ENCODE measurements at regions not wholly inside any gene's neighbourhood (a gene's known extent, or its start where the extent isn't known, plus 50 kb on each side); places are given as distances from the start of the nearest gene placed in this dataset.

DNA sequence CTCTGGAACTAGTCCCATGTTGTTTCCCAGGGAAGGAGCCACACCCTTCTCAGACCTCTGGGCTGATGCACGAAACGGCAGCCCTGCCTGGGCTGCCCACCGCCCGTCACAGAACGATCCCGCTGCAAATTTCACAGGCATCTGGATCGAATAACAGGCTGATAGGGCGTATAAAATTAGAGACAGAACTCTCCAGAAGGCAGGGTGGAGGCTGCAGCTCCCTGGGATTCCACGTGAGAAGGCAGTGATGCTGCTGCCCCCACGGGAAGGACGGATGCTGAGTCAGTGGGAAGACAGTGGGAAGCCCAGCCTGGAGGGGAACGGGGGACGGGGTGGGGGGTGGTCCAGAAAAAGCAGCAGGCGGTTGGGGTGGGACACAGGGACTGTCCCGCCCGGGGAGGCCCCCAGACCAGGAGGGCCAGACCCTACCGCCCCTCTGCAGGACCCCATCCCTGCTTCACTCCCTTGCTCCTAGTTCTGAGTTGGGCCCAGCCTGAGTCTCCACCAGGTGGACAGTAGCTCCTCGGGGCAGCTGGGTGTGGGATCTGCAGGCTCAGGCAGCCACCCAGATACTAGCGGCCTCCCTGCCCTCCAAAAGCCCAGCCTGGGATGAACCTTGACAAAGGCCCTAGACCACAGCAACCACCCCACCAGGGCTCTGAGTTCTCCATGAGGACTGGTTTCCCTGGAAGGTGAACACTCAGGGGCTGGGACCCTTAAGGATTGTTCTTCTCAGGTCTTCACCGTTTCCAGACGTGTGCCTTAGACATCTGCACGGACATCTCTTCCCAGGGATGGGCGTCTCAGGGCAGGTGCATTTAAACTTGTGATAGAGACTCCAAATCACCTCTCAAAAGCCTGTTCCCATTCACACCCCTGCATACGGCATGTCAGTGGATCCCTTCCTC lies 117.8 kb downstream of the METRNL start:
- TF ChIP-seq, protein P1, sequence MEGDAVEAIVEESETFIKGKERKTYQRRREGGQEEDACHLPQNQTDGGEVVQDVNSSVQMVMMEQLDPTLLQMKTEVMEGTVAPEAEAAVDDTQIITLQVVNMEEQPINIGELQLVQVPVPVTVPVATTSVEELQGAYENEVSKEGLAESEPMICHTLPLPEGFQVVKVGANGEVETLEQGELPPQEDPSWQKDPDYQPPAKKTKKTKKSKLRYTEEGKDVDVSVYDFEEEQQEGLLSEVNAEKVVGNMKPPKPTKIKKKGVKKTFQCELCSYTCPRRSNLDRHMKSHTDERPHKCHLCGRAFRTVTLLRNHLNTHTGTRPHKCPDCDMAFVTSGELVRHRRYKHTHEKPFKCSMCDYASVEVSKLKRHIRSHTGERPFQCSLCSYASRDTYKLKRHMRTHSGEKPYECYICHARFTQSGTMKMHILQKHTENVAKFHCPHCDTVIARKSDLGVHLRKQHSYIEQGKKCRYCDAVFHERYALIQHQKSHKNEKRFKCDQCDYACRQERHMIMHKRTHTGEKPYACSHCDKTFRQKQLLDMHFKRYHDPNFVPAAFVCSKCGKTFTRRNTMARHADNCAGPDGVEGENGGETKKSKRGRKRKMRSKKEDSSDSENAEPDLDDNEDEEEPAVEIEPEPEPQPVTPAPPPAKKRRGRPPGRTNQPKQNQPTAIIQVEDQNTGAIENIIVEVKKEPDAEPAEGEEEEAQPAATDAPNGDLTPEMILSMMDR (IDR thresholded peaks at IDR 0.05; ENCODE audit: extremely low read depth in 1 of 2, insufficient read depth in 1 of 2, low read depth in 1 of 2, low read length in 2 of 2): no peak
- TF ChIP-seq POLR2A (IDR thresholded peaks at IDR 0.05; ENCODE audit: low read depth, low read length): no peak
- TF ChIP-seq JUN (IDR thresholded peaks at IDR 0.05; ENCODE audit: borderline replicate concordance, insufficient read depth, insufficient read length, low read depth): no peak
- no peak for TF ChIP-seq EZH2 (IDR thresholded peaks at IDR 0.05; ENCODE audit: borderline replicate concordance, low read depth, low read length, severe bottlenecking)
- no peak for TF ChIP-seq POLR2AphosphoS5 (IDR thresholded peaks at IDR 0.05; ENCODE audit: insufficient read depth, low read depth, low read length)
- no peak for TF ChIP-seq GATA2 (IDR thresholded peaks at IDR 0.05; ENCODE audit: insufficient read depth, insufficient read length, low read depth, low read length)
